Stimulated activated memory B cell treated with anti-CD40 and anti-IgM and Interleukin-4, amounts not matched to agents 10 μg/mL and 1 μg/mL and 100 μg/mL, for 72 hours (primary cell): ENCODE measurements at regions not wholly inside any gene's neighbourhood (a gene's known extent, or its start where the extent isn't known, plus 50 kb on each side); places are given as distances from the start of the nearest gene placed in this dataset.

ENCODE experiments used
- ATAC-seq: fragments of 150-1000 bp; cut with Tn5 transposase; 2 replicates; pipeline ENCODE4 v1.10.0; 2021
- H3K27ac Mint-ChIP-seq: one replicate; pipeline ENCODE4 v1.8.0; 2022; ENCODE audit warnings: mild to moderate bottlenecking, mixed read lengths
- H3K27me3 Mint-ChIP-seq: one replicate; pipeline ENCODE4 v1.8.0; 2022; ENCODE audit warnings: mixed read lengths
- H3K36me3 Mint-ChIP-seq: one replicate; pipeline ENCODE4 v1.8.0; 2022; ENCODE audit warnings: mixed read lengths
- H3K4me1 Mint-ChIP-seq: one replicate; pipeline ENCODE4 v1.8.0; 2022; ENCODE audit warnings: mixed read lengths
- H3K4me3 Mint-ChIP-seq: one replicate; pipeline ENCODE4 v1.8.0; 2022; ENCODE audit warnings: mild to moderate bottlenecking, moderate library complexity, mixed read lengths
- H3K9me3 Mint-ChIP-seq: one replicate; pipeline ENCODE4 v1.8.0; 2022; ENCODE audit warnings: mixed read lengths

GRCh38 chr12:88752183-88752582 is 171.9 kb upstream of the KITLG start:
- H3K9me3 Mint-ChIP-seq: peaks cover 3% of the 10 kb centered on the region
- no peak for ATAC-seq
- no peak overlapping the region for H3K4me3 Mint-ChIP-seq
- no peak overlapping the region for H3K27ac Mint-ChIP-seq
- no peaks in the 10 kb centered on the region for H3K27me3 Mint-ChIP-seq
- no peaks in the 10 kb centered on the region for H3K4me1 Mint-ChIP-seq
- H3K36me3 Mint-ChIP-seq: no peaks in the 10 kb centered on the region

- no peak overlapping the region for H3K4me3 Mint-ChIP-seq
- no peaks in the 10 kb centered on the region for H3K4me1 Mint-ChIP-seq
- no peak for ATAC-seq
- peaks cover 3% of the 10 kb centered on the region for H3K9me3 Mint-ChIP-seq
- H3K27me3 Mint-ChIP-seq: no peaks in the 10 kb centered on the region
- no peaks in the 10 kb centered on the region for H3K36me3 Mint-ChIP-seq
- no peak overlapping the region for H3K27ac Mint-ChIP-seq
Observed at GRCh38 chr12:88750867-88751543, 170.7 kb upstream of the KITLG start.

DNA sequence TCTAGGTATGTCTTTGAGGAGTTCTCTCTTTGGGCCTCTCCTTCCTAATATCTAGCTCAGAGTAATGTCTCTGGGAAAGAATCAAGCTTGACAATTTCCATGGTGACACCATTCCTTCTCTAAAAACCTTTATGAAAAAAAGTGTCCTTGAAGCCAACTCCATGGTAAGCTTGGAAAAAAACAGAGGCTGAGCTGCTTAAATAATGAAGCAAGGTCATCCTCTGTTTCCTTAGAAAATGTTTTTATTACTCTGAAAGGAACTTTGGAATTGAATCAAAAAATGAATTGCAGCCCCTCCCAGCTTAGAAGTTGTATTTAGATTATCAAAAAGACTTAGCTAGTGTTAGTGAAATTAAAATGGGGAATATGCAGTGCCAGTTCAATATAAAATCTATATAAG is 166.1 kb upstream of the KITLG start:
- no peaks in the 10 kb centered on the region for H3K9me3 Mint-ChIP-seq
- no peak overlapping the region for H3K4me3 Mint-ChIP-seq
- no peaks in the 10 kb centered on the region for H3K36me3 Mint-ChIP-seq
- H3K27ac Mint-ChIP-seq: no peak overlapping the region
- H3K27me3 Mint-ChIP-seq: no peaks in the 10 kb centered on the region
- ATAC-seq: no peak
- H3K4me1 Mint-ChIP-seq: no peaks in the 10 kb centered on the region

DNA sequence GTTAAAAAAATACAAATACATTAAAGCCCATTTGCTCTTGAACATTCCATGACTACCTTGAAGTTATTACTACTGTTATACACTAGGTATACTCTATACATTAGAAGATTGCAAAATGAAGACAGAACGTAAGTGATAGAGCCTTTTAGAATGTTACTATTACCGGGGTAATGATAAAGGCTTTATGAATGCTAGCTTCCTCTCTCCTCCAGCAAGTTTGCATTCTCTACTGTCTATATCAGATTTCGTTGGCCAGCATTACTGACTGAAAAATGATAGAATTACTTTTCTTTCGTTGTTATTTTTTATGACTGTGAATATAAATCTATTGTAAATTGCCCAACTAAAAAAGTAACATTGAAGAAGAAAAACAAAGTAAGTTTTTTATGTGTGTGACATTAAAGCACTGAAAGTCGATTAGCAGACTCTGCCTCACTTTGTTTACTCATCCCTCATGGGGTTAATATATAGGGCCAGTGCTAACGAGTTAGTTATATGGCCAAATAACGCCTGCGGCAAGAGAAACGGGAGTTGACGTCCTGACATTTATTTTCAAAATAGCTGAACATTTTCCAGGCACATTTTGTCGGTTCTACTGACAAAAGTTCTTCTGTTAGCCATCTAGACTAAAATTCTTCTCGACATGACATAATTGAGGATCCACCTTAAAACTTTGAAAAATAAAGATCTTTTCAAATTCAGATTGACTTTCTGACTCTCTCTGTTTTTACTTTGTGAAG is 163.8 kb upstream of the KITLG start:
- Mint-ChIP-seq H3K27me3 (no peaks in the 10 kb centered on the region), H3K4me1 (no peaks in the 10 kb centered on the region), H3K27ac (no peak overlapping the region), H3K4me3 (no peak overlapping the region), H3K36me3 (no peaks in the 10 kb centered on the region), H3K9me3 (no peaks in the 10 kb centered on the region)
- ATAC-seq: no peak

- no peak overlapping the region for H3K27ac Mint-ChIP-seq
- H3K36me3 Mint-ChIP-seq: no peaks in the 10 kb centered on the region
- no peaks in the 10 kb centered on the region for H3K9me3 Mint-ChIP-seq
- H3K4me3 Mint-ChIP-seq: no peak overlapping the region
- ATAC-seq: no peak
- H3K27me3 Mint-ChIP-seq: no peaks in the 10 kb centered on the region
- no peaks in the 10 kb centered on the region for H3K4me1 Mint-ChIP-seq
Observed at GRCh38 chr12:88737838-88738472, 157.7 kb upstream of the KITLG start.

- Mint-ChIP-seq H3K4me3 (no peak overlapping the region), H3K27ac (no peak overlapping the region), H3K27me3 (no peaks in the 10 kb centered on the region), H3K36me3 (no peaks in the 10 kb centered on the region), H3K9me3 (no peaks in the 10 kb centered on the region), H3K4me1 (no peaks in the 10 kb centered on the region)
- no peak for ATAC-seq
Observed at GRCh38 chr12:88736031-88736430, 155.8 kb upstream of the KITLG start.

DNA sequence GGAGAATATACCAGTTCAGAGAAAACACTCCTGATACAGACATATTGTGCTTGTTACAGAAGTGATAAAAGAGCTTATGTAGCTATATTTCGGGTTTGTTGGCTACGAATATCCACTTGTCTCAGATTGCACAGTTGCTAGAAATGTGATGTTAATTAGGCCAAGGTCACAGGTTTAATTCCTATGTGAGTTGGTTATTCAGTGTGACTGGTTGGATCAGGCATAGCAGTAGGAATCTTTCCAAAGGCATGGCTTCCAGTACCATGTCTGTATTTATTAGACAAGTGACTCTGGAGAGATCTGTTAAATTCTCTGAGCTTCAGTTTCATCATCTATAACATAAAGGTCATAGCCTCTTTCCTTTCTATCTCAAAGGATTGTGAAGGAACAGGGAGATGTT is 152.7 kb upstream of the KITLG start:
- H3K4me1 Mint-ChIP-seq: no peaks in the 10 kb centered on the region
- H3K36me3 Mint-ChIP-seq: no peaks in the 10 kb centered on the region
- no peaks in the 10 kb centered on the region for H3K9me3 Mint-ChIP-seq
- H3K27ac Mint-ChIP-seq: no peak overlapping the region
- no peak for ATAC-seq
- H3K4me3 Mint-ChIP-seq: no peak overlapping the region
- no peaks in the 10 kb centered on the region for H3K27me3 Mint-ChIP-seq

DNA sequence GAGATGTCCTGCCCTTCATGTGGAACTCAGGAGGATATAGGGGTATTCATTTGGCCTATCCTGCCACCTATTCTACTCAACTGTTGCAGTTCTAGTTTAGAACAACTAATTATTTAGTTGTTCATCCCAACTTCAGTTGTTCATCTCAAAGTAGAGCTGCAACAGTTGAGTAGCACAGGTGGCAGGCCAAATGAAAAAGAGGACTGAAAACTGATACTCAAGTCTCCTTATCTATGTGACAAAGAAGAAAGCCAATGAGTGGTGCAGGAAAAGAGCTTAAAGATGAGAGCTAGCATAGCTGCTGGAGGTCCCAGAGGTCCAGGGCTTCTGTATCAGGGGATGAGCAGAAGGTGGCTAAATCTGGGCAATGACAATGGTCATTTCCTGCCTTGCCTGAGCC is 148.9 kb upstream of the KITLG start:
- ATAC-seq: no peak
- Mint-ChIP-seq H3K27ac (no peak overlapping the region), H3K9me3 (no peaks in the 10 kb centered on the region), H3K4me3 (no peak overlapping the region), H3K27me3 (no peaks in the 10 kb centered on the region), H3K4me1 (no peaks in the 10 kb centered on the region), H3K36me3 (no peaks in the 10 kb centered on the region)

- Mint-ChIP-seq H3K4me1 (no peaks in the 10 kb centered on the region), H3K4me3 (no peak overlapping the region), H3K9me3 (no peaks in the 10 kb centered on the region), H3K27ac (no peak overlapping the region), H3K27me3 (no peaks in the 10 kb centered on the region), H3K36me3 (no peaks in the 10 kb centered on the region)
- ATAC-seq: no peak
Observed at GRCh38 chr12:88726806-88727720, 146.8 kb upstream of the KITLG start.

- H3K27me3 Mint-ChIP-seq: no peaks in the 10 kb centered on the region
- no peak overlapping the region for H3K27ac Mint-ChIP-seq
- no peaks in the 10 kb centered on the region for H3K36me3 Mint-ChIP-seq
- no peaks in the 10 kb centered on the region for H3K4me1 Mint-ChIP-seq
- no peaks in the 10 kb centered on the region for H3K9me3 Mint-ChIP-seq
- no peak overlapping the region for H3K4me3 Mint-ChIP-seq
- ATAC-seq: no peak
Observed at GRCh38 chr12:88725592-88726143, 145.4 kb upstream of the KITLG start.

DNA sequence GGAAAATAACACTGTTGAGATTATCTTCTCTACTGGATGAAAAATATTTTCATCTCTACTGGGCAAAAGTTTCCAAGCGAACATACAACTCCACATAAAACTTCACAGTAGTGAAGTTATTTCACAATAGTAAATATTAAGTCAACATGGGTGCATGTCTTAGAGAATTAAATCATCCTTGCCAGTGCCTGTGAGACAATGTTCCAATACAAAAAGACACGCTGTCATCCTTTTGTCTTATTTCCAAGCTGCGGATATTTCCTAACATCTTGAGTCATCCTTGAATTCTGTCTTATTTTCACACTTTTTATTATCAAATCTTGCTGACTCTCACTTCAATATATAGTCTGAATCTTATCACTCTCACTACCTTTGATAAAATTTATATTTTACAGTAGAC is 142.9 kb upstream of the KITLG start:
- H3K4me3 Mint-ChIP-seq: no peak overlapping the region

GRCh38 chr12:88720785-88721650 is 140.7 kb upstream of the KITLG start:
- Mint-ChIP-seq H3K27ac (no peak overlapping the region), H3K36me3 (no peaks in the 10 kb centered on the region), H3K4me3 (no peak overlapping the region), H3K4me1 (no peaks in the 10 kb centered on the region), H3K9me3 (no peaks in the 10 kb centered on the region), H3K27me3 (no peaks in the 10 kb centered on the region)
- no peak for ATAC-seq

More for the DNA sequence above, 142.9 kb upstream of the KITLG start:
- Mint-ChIP-seq H3K36me3 (no peaks in the 10 kb centered on the region), H3K9me3 (no peaks in the 10 kb centered on the region), H3K27ac (no peak overlapping the region), H3K27me3 (no peaks in the 10 kb centered on the region), H3K4me1 (no peaks in the 10 kb centered on the region)
- no peak for ATAC-seq

GRCh38 chr12:88720231-88720630 is 140.0 kb upstream of the KITLG start:
- no peak overlapping the region for H3K4me3 Mint-ChIP-seq
- no peaks in the 10 kb centered on the region for H3K9me3 Mint-ChIP-seq
- H3K36me3 Mint-ChIP-seq: no peaks in the 10 kb centered on the region
- ATAC-seq: no peak
- H3K27ac Mint-ChIP-seq: no peak overlapping the region
- no peaks in the 10 kb centered on the region for H3K4me1 Mint-ChIP-seq
- H3K27me3 Mint-ChIP-seq: no peaks in the 10 kb centered on the region

DNA sequence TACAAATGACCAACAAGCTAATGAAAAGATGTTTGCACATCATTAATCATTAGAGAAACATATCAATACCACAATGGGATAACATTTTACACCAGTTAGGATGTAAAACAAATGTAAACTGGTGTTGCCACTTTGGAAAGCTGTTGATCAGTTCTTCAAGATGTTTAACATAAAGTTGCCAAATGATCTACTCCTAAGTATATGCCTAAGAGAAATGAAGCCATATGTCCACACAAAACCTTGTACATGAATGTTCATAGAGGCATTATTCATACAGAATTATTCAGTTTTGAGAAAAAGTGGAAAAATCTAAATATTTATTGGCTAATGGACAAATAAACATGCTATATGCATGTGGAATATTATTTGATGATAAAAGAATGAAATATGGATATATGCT is 136.9 kb upstream of the KITLG start:
- no peak for ATAC-seq
- Mint-ChIP-seq H3K27me3 (no peaks in the 10 kb centered on the region), H3K9me3 (no peaks in the 10 kb centered on the region), H3K36me3 (no peaks in the 10 kb centered on the region), H3K4me1 (no peaks in the 10 kb centered on the region), H3K27ac (no peak overlapping the region), H3K4me3 (no peak overlapping the region)
